GM12878 (cell line): ENCODE measurements at regions not wholly inside any gene's neighbourhood (a gene's known extent, or its start where the extent isn't known, plus 50 kb on each side); places are given as distances from the start of the nearest gene placed in this dataset.

ENCODE experiments used
- ATAC-seq: fragments of 200-7000 bp; cut with Tn5 transposase; 3 replicates; pipeline ENCODE4 v1.9.1; 2020; ENCODE audit warnings: mild to moderate bottlenecking, moderate library complexity
- BruUV-seq: library from RNA; stranded (reverse); fragments of 400-500 nt; replicated peaks from 2 replicates; lab custom pipeline; 2021; lab: Mats Ljungman, UMichigan
- CTCF ChIA-PET: fragments of 300-600 bp; sonication (Branson Sonifier 250); formaldehyde crosslinking; extraction: SDS; loops from one replicate; lab custom pipeline; 2021; ENCODE audit warnings: inconsistent platforms; lab: Yijun Ruan, JAX
- POLR2A ChIA-PET: fragments of 350-600 bp; formaldehyde crosslinking; extraction: SDS; loops from one replicate; lab custom pipeline; 2021; ENCODE audit warnings: inconsistent platforms; lab: Charles Lee
- RAD21 ChIA-PET: fragments of 300-600 bp; sonication (Branson Sonifier 250); formaldehyde crosslinking; loops from one replicate; lab custom pipeline; 2023; ENCODE audit warnings: antibody characterized with exemption; ENCODE audit not compliant: unreplicated experiment; lab: Charles Lee
- SMC1A ChIA-PET: fragments of 300-600 bp; sonication (Branson Sonifier 250); formaldehyde crosslinking; loops from one replicate; lab custom pipeline; 2023; ENCODE audit not compliant: unreplicated experiment, uncharacterized antibody; lab: Charles Lee
- DNase-seq: peaks from one replicate; pipeline ENCODE4 v3.0.0-alpha.2; 2011; ENCODE audit warnings: low read depth, low spot score
- FAIRE-seq: peaks from 3 replicates; lab custom pipeline; 2011; peaks lifted over from hg19 to GRCh38; lab: Jason Lieb, UNC
- H2AFZ ChIP-seq: 2 replicates; pipeline ENCODE4 v1.6.0; 2011; ENCODE audit warnings: low read depth, low read length, control low read depth; ENCODE audit not compliant: control insufficient read depth
- H3K27ac ChIP-seq: 2 replicates; pipeline ENCODE4 v1.5.1; 2011; ENCODE audit warnings: control low read depth; ENCODE audit not compliant: control insufficient read depth, insufficient read depth
- H3K27me3 ChIP-seq, 2 experiments: replicated peaks in 1 of 2; 2 replicates each; pipeline versions ENCODE4 v1.6.0 to v1.6.1; 2011; ENCODE audit warnings: low read length in 1 of 2; ENCODE audit not compliant: control insufficient read depth in 2 of 2, insufficient read depth in 2 of 2
- H3K36me3 ChIP-seq, 2 experiments: 2 replicates each; pipeline ENCODE4 v1.5.1; 2011; ENCODE audit warnings: low read length in 1 of 2; ENCODE audit not compliant: control insufficient read depth in 2 of 2, insufficient read depth in 2 of 2
- H3K4me1 ChIP-seq: 2 replicates; pipeline ENCODE4 v1.6.1; 2011; ENCODE audit warnings: mild to moderate bottlenecking, low read length, moderate library complexity, mixed read lengths; ENCODE audit not compliant: control insufficient read depth, insufficient read depth
- H3K4me2 ChIP-seq: 2 replicates; pipeline ENCODE4 v1.6.0; 2011; ENCODE audit warnings: control low read depth; ENCODE audit not compliant: control insufficient read depth, insufficient read depth
- H3K4me3 ChIP-seq: fragments of 200-600 bp; sonication (generic); 2 replicates; pipeline ENCODE4 v1.5.1; 2016
- H3K79me2 ChIP-seq: 2 replicates; pipeline ENCODE4 v1.6.0; 2011; ENCODE audit warnings: low read length; ENCODE audit not compliant: control insufficient read depth, insufficient read depth
- H3K9ac ChIP-seq: 2 replicates; pipeline ENCODE4 v1.8.0; 2011; ENCODE audit warnings: low read length, control low read depth, mixed read lengths; ENCODE audit not compliant: control insufficient read depth, insufficient read depth
- H3K9me3 ChIP-seq: replicated peaks from 3 replicates; pipeline ENCODE4 v1.5.1; 2011; ENCODE audit warnings: mild to moderate bottlenecking, low read length; ENCODE audit not compliant: control insufficient read depth, insufficient read depth
- H4K20me1 ChIP-seq: 2 replicates; pipeline ENCODE4 v1.6.0; 2011; ENCODE audit not compliant: control insufficient read depth, insufficient read depth
- ATF7 ChIP-seq: fragments of 450-650 bp; IDR thresholded peaks from 2 replicates; pipeline ENCODE4 v1.6.1; 2016; ENCODE audit warnings: low read depth, mild to moderate bottlenecking
- BCL11A ChIP-seq: IDR thresholded peaks from 2 replicates; pipeline ENCODE4 v1.6.1; 2011; ENCODE audit warnings: low read depth, low read length
- BCL3 ChIP-seq: IDR thresholded peaks from 2 replicates; pipeline ENCODE4 v1.6.1; 2011; ENCODE audit warnings: borderline replicate concordance, low read depth, mild to moderate bottlenecking, moderate library complexity, low read length; ENCODE audit not compliant: insufficient read depth, poor library complexity, severe bottlenecking
- BHLHE40 ChIP-seq, 2 experiments: fragments of 450-650 bp in 1 of 2; IDR thresholded peaks; 2 replicates each; pipeline ENCODE4 v1.6.1; 2011 to 2017; ENCODE audit warnings: low read depth in 2 of 2, borderline replicate concordance in 1 of 2, improper control_type of control experiment in 1 of 2, low read length in 1 of 2, mild to moderate bottlenecking in 1 of 2
- CBFB ChIP-seq: IDR thresholded peaks from 2 replicates; pipeline ENCODE4 v1.6.1; 2016; ENCODE audit warnings: antibody characterized with exemption, low read depth
- ETV6 ChIP-seq, 2 experiments: fragments of 450-650 bp in 1 of 2; IDR thresholded peaks in 1 of 2; conservative IDR thresholded peaks in 1 of 2; 2 replicates each; pipeline ENCODE4 v1.6.1; 2014; ENCODE audit warnings: antibody characterized with exemption in 1 of 2, borderline replicate concordance in 1 of 2, low read depth in 1 of 2, mild to moderate bottlenecking in 1 of 2, moderate library complexity in 1 of 2
- IKZF2 ChIP-seq, 2 experiments: fragments of 450-650 bp; IDR thresholded peaks; 2 replicates each; pipeline ENCODE4 v1.6.1; 2017; ENCODE audit warnings: mild to moderate bottlenecking in 2 of 2, moderate library complexity in 2 of 2
- IRF4 ChIP-seq: IDR thresholded peaks from 2 replicates; pipeline ENCODE4 v1.6.1; 2011; ENCODE audit warnings: low read depth, low read length
- JUNB ChIP-seq: IDR thresholded peaks from 2 replicates; pipeline ENCODE4 v1.6.1; 2016; ENCODE audit warnings: antibody characterized with exemption, mild to moderate bottlenecking
- MTA2 ChIP-seq: fragments of 450-650 bp; IDR thresholded peaks from 2 replicates; pipeline ENCODE4 v1.6.1; 2016; ENCODE audit warnings: low read depth, mild to moderate bottlenecking, moderate library complexity
- NR2C2 ChIP-seq: IDR thresholded peaks from 2 replicates; pipeline ENCODE4 v1.6.1; 2011; ENCODE audit warnings: borderline replicate concordance, low read depth; ENCODE audit not compliant: control insufficient read depth, insufficient read length
- PAX5 ChIP-seq: IDR thresholded peaks from 2 replicates; pipeline ENCODE4 v1.6.1; 2011; ENCODE audit warnings: low read depth, low read length, borderline replicate concordance
- PAX8 ChIP-seq: fragments of 450-650 bp; IDR thresholded peaks from 2 replicates; pipeline ENCODE4 v1.6.1; 2017; ENCODE audit warnings: mild to moderate bottlenecking, moderate library complexity
- RUNX3 ChIP-seq: IDR thresholded peaks from 2 replicates; pipeline ENCODE4 v1.6.1; 2012; ENCODE audit warnings: low read length, inconsistent platforms
- TCF12 ChIP-seq: IDR thresholded peaks from 2 replicates; pipeline ENCODE4 v1.6.1; 2011; ENCODE audit warnings: low read depth, mild to moderate bottlenecking, low read length
- TCF3 ChIP-seq: IDR thresholded peaks from 2 replicates; pipeline ENCODE4 v1.6.1; 2012; ENCODE audit warnings: low read depth, mild to moderate bottlenecking, low read length, borderline replicate concordance; ENCODE audit not compliant: insufficient read depth
- ZBED1 ChIP-seq: IDR thresholded peaks from 2 replicates; pipeline ENCODE4 v1.6.1; 2016; ENCODE audit warnings: borderline replicate concordance
- ZNF24 ChIP-seq: fragments of 450-650 bp; IDR thresholded peaks from 2 replicates; pipeline ENCODE4 v1.6.1; 2017; ENCODE audit warnings: antibody characterized with exemption, mild to moderate bottlenecking
- WGBS: methylation state at CpG from one replicate; pipeline ENCODE4 v1.1.6; 2016; ENCODE audit warnings: low lambda C conversion rate; ENCODE audit not compliant: insufficient replicate concordance, insufficient coverage; ENCODE audit errors: missing lambda C conversion rate; 5-methylcytosine and 5-hydroxymethylcytosine counted together
- in situ Hi-C: fragments of 300-500 bp; cut with MboI; formaldehyde crosslinking; loops from 9 replicates; pipeline ENCODE4 v1.14.3; 2018; ENCODE audit warnings: mixed read lengths
- intact Hi-C: fragments of 100-400 bp; cut with micrococcal nuclease; formaldehyde crosslinking; loops from one replicate; pipeline ENCODE4 v1.14.2; 2022; ENCODE audit not compliant: unreplicated experiment
- TF ChIP-seq, protein P1 (sequence below): IDR thresholded peaks from 2 replicates; pipeline ENCODE4 v1.6.1; 2012; ENCODE audit warnings: low read length, inconsistent platforms
- TF ChIP-seq, protein P2 (sequence below): fragments of 450-650 bp; IDR thresholded peaks from 2 replicates; pipeline ENCODE4 v1.6.1; 2016; ENCODE audit warnings: mild to moderate bottlenecking

DNA sequence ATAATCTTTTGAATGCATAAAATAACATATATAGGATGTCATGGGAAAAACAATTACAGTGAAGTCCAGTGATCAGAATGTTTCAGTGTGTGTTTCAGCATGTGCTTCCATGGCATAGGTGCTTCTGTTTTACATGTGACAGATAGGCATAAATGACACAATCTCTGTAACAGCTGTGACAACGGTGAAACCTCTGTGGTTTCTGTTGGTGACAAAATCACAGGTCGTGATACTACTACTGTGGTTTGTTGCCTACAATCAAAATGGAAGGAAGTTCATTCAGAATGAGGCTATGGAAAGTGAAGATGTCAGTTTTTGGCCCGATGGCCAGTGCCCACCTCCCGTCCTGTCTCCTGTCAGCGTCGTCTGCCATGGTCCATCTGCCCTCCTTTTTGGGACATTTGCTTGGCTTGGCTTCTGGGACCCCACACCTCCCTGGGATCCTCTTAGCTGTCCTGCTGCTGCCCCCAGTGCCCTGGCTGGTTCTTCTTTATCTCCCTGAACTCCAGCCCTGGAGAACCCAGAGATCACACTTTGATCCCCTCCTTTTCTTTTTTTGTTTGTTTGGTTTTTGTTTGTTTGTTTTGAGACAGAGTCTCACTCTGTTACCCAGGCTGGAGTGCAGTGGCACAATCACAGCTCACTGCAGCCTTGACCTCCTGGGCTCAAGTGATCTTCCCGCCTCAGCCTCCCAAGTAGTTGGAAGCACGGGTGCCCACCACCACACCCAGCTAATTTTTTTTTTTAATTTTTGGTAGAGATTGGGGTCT lies 79.3 kb upstream of the NAA20 start:
- no peak overlapping the region for H2AFZ ChIP-seq
- peaks cover 23% of the 10 kb centered on the region for H3K4me1 ChIP-seq
- ATAC-seq (peak; percentile 78), DNase-seq (peak; percentile 23), FAIRE-seq (peak; percentile 71)
- H4K20me1 ChIP-seq = no peaks in the 10 kb centered on the region
- ChIA-PET RAD21 (interaction anchor here (0.9 to 5.2 kb wide), 6 partner anchors 8 to 80 kb away, joined by 3 to 51 read pairs (median 4); no protein-coding TSS in a partner anchor), POLR2A (interaction anchor here (1.1 to 1.2 kb wide), 2 partner anchors 19 to 22 kb away, joined by 5 read pairs; no protein-coding TSS in a partner anchor), SMC1A (interaction anchor here (1.0 to 8.5 kb wide), 6 partner anchors 8 to 252 kb away, joined by 3 to 139 read pairs (median 4); no protein-coding TSS in a partner anchor), CTCF (interaction anchor here (0.8 to 4.1 kb wide), 8 partner anchors 7 to 57 kb away, joined by 3 to 27 read pairs (median 6); no protein-coding TSS in a partner anchor)
- H3K79me2 ChIP-seq = no peaks in the 10 kb centered on the region
- 24% methylated on average over 8 of the region's 8 CpGs for WGBS
- H3K27ac ChIP-seq = no peak overlapping the region
- no peaks in the 10 kb centered on the region for H3K9me3 ChIP-seq
- no TSS peak for BruUV-seq
- no peak overlapping the region for H3K4me3 ChIP-seq
- peak overlapping the region; percentile 78 for H3K4me2 ChIP-seq
- no peaks in the 10 kb centered on the region for H3K27me3 ChIP-seq
- no peaks in the 10 kb centered on the region for H3K36me3 ChIP-seq
- intact Hi-C loops (loop anchor here (2.0 kb wide), 1 partner anchor 19 kb away; no protein-coding TSS in a partner anchor), in situ Hi-C loops (no loop called here)
- no peak overlapping the region for H3K9ac ChIP-seq
- TF ChIP-seq, protein P1, sequence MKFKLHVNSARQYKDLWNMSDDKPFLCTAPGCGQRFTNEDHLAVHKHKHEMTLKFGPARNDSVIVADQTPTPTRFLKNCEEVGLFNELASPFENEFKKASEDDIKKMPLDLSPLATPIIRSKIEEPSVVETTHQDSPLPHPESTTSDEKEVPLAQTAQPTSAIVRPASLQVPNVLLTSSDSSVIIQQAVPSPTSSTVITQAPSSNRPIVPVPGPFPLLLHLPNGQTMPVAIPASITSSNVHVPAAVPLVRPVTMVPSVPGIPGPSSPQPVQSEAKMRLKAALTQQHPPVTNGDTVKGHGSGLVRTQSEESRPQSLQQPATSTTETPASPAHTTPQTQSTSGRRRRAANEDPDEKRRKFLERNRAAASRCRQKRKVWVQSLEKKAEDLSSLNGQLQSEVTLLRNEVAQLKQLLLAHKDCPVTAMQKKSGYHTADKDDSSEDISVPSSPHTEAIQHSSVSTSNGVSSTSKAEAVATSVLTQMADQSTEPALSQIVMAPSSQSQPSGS = peak; percentile 80; the same call in 1 of the 2 replicates
- TF ChIP-seq ZNF24 = no peak
- no peak for TF ChIP-seq PAX8
- peak; percentile 98 for TF ChIP-seq RUNX3
- TF ChIP-seq ZBED1 = peak; percentile 100
- TF ChIP-seq IKZF2 (IDR thresholded peaks at IDR 0.05) = peak in 1 of 2 experiments; percentile 15; a peak in 1 of 4 replicates
- TF ChIP-seq MTA2 = no peak
- TF ChIP-seq IRF4 = 0 out of 2 replicates have a peak, but pooled peaks have one; percentile 9
- peak; percentile 69 for TF ChIP-seq ATF7
- TF ChIP-seq JUNB = peak; percentile 45; the same call in 1 of the 2 replicates
- TF ChIP-seq CBFB = peak; percentile 86
- peak; percentile 69; the same call in 1 of the 2 replicates for TF ChIP-seq TCF3
- TF ChIP-seq BHLHE40 (IDR thresholded peaks at IDR 0.05; ENCODE audit: borderline replicate concordance in 1 of 2, low read depth in 2 of 2, low read length in 1 of 2) = peak; percentile 23 to 53; a peak in 2 of 4 replicates
- TF ChIP-seq BCL3 = peak; percentile 76
- TF ChIP-seq PAX5 = no peak
- TF ChIP-seq BCL11A = no peak
- TF ChIP-seq, protein P2, sequence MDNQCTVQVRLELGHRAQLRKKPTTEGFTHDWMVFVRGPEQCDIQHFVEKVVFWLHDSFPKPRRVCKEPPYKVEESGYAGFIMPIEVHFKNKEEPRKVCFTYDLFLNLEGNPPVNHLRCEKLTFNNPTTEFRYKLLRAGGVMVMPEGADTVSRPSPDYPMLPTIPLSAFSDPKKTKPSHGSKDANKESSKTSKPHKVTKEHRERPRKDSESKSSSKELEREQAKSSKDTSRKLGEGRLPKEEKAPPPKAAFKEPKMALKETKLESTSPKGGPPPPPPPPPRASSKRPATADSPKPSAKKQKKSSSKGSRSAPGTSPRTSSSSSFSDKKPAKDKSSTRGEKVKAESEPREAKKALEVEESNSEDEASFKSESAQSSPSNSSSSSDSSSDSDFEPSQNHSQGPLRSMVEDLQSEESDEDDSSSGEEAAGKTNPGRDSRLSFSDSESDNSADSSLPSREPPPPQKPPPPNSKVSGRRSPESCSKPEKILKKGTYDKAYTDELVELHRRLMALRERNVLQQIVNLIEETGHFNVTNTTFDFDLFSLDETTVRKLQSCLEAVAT = no peak
- TF ChIP-seq ETV6 (conservative IDR thresholded peaks at IDR 0.05 in 1 of 2, IDR thresholded peaks at IDR 0.05 in 1 of 2; ENCODE audit: borderline replicate concordance in 1 of 2, low read depth in 1 of 2) = peak in 1 of 2 experiments; percentile 79; a peak in 2 of 4 replicates
- TF ChIP-seq NR2C2 = no peak
- TF ChIP-seq TCF12 = peak; percentile 55; the same call in 1 of the 2 replicates
